ENCODE measurements at regions not wholly inside any gene's neighbourhood (a gene's known extent, or its start where the extent isn't known, plus 50 kb on each side); places are given as distances from the start of the nearest gene placed in this dataset.

- 48% methylated on average over 3 of the region's 3 CpGs for WGBS (ENCODE audit: missing lambda C conversion rate)
- Histone ChIP-seq H3K9me3 (no peaks in the 10 kb centered on the region), H3K4me2 (no peak overlapping the region), H3K27ac (no peak overlapping the region), H3K4me3 (no peak overlapping the region), H3K4me1 (no peaks in the 10 kb centered on the region)
- FAIRE-seq (no peak), DNase-seq (ENCODE audit: low read depth in 1 of 2, low spot score in 1 of 2) (no peak), ATAC-seq (no peak)
- ChIA-PET POLR2A (no interaction called here), CTCF (interaction anchor here (0.6 kb wide), 2 partner anchors 20 to 992 kb away, joined by 3 read pairs; no protein-coding TSS in a partner anchor)
- TF ChIP-seq BHLHE40 (IDR thresholded peaks at IDR 0.05; ENCODE audit: low read depth, low read length) = no peak
- TF ChIP-seq SMC3 (IDR thresholded peaks at IDR 0.05) = no peak
- no peak for TF ChIP-seq CBX2 (IDR thresholded peaks at IDR 0.05; ENCODE audit: borderline replicate concordance, low read depth)
- no peak for TF ChIP-seq CEBPB (IDR thresholded peaks at IDR 0.05)
- TF ChIP-seq FOSB (CRISPR knock-in tag; IDR thresholded peaks at IDR 0.05) = no peak
- no peak for TF ChIP-seq CHD2 (IDR thresholded peaks at IDR 0.05; ENCODE audit: low read length, partially characterized antibody)
- TF ChIP-seq EHMT2 (IDR thresholded peaks at IDR 0.05; ENCODE audit: low read depth) = no peak
- TF ChIP-seq RAD21 (conservative IDR thresholded peaks at IDR 0.05 in 1 of 2, IDR thresholded peaks at IDR 0.05 in 1 of 2) = no peak
- no peak for TF ChIP-seq MAZ (IDR thresholded peaks at IDR 0.05; ENCODE audit: borderline replicate concordance, low read depth, low read length)
- TF ChIP-seq ATOH8 (CRISPR knock-in tag; IDR thresholded peaks at IDR 0.05; ENCODE audit: low read depth) = no peak
- no peak for TF ChIP-seq RFX5 (IDR thresholded peaks at IDR 0.05)
- TF ChIP-seq JUN (IDR thresholded peaks at IDR 0.05) = no peak
- no peak for TF ChIP-seq BCL3 (IDR thresholded peaks at IDR 0.05)
- no peak for TF ChIP-seq NFE2L2 (conservative IDR thresholded peaks at IDR 0.05; ENCODE audit: low read length)
- TF ChIP-seq REST (IDR thresholded peaks at IDR 0.05) = no peak
- no peak for TF ChIP-seq HOXB13 (CRISPR knock-in tag; IDR thresholded peaks at IDR 0.05; ENCODE audit: low read depth)
Observed at GRCh38 chr5:61951295-61951694, 354.7 kb upstream of the KIF2A start.

- DNase-seq (ENCODE audit: low read depth in 1 of 2, low spot score in 1 of 2) = no peak
- FAIRE-seq = no peak
- TF ChIP-seq RAD21 (conservative IDR thresholded peaks at IDR 0.05 in 1 of 2, IDR thresholded peaks at IDR 0.05 in 1 of 2) (no peak), PHF8 (IDR thresholded peaks at IDR 0.05; ENCODE audit: borderline replicate concordance, low read depth) (no peak), EHF (CRISPR knock-in tag; IDR thresholded peaks at IDR 0.05) (no peak), USF2 (IDR thresholded peaks at IDR 0.05) (no peak), ATOH8 (CRISPR knock-in tag; IDR thresholded peaks at IDR 0.05; ENCODE audit: low read depth) (no peak), NPAS2 (CRISPR knock-in tag; IDR thresholded peaks at IDR 0.05; ENCODE audit: borderline replicate concordance) (no peak), NFE2L2 (conservative IDR thresholded peaks at IDR 0.05; ENCODE audit: low read length) (no peak), PBX3 (IDR thresholded peaks at IDR 0.05) (no peak), RNF2 (IDR thresholded peaks at IDR 0.05; ENCODE audit: borderline replicate concordance, low read depth) (no peak)
- 43% methylated on average over 3 of the region's 3 CpGs for WGBS (ENCODE audit: missing lambda C conversion rate)
- H3K4me2 ChIP-seq = no peak overlapping the region
- H3K27ac ChIP-seq = no peak overlapping the region
- no peaks in the 10 kb centered on the region for H3K9me3 ChIP-seq
- CTCF ChIA-PET = no interaction called here
- H3K4me3 ChIP-seq = no peak overlapping the region
- POLR2A ChIA-PET = no interaction called here
- H3K4me1 ChIP-seq = no peaks in the 10 kb centered on the region
- no peak for ATAC-seq
Observed at GRCh38 chr5:61953913-61954312, 352.1 kb upstream of the KIF2A start.
